ENCODE measurements at regions not wholly inside any gene's neighbourhood (a gene's known extent, or its start where the extent isn't known, plus 50 kb on each side); places are given as distances from the start of the nearest gene placed in this dataset.

- no peak for TF ChIP-seq GATA2 (IDR thresholded peaks at IDR 0.05; ENCODE audit: low read depth, low read length)
- TF ChIP-seq GATA3 (IDR thresholded peaks at IDR 0.05; ENCODE audit: low read depth, low read length) = no peak
These were observed 275.0 kb upstream of the CDH5 start for GRCh38 chr16:66091471-66091891.
